Stimulated activated CD4-positive, alpha-beta T cell treated with anti-CD3 and anti-CD28 coated beads, TNF-alpha, amount 100 ng/mL, for 24 hours (primary cell): ENCODE measurements at regions not wholly inside any gene's neighbourhood (a gene's known extent, or its start where the extent isn't known, plus 50 kb on each side); places are given as distances from the start of the nearest gene placed in this dataset.
"Not testable (repeated sequence)": the region's sequence is repeated elsewhere in the genome, so short reads cannot be mapped to it uniquely, and the experiment has no call there.

Source experiments
- DNase-seq, 3 experiments: peaks; one replicate each; pipeline ENCODE4 v3.0.0-alpha.2; 2020; ENCODE audit warnings: low read depth in 3 of 3

DNA sequence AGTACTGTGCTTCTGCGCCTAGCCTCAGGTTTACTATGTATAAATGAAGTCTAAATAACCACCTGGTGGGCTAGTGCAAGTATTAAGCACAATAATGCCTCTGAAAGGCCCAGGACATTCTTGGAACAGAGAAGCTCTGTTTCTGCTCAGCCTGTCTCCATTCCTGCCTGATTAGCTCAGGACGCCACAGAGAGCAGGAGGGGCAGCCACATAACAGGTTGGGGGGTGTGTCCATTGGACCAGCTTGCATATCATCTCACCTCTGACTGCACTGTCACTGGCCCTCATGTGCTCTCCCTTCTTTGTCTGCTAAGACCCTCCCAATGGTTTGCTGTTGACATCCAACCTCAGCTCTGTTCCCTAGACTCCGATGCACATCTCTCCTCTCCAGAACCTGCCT lies 52.8 kb upstream of the IKZF1 start:
- no peak for DNase-seq

DNA sequence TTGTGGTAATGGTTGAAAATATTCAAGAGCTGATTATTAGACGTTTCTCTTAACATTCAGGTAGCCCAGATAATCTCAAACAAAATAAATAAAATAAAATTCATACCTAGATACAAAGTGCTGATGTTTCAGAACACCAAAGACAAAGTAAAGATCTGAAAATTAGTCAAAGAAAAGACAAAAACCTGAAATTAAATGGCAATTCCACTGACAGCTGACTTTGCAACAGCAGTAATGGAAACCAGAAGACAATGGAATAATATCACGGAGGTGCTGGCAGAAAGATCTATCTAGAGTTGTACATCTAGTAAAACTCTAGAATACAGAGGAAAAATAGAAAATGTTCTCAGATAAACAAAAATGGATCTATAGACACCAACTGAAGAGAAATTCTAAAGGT lies 58.0 kb upstream of the IKZF1 start:
- no peak for DNase-seq

DNA sequence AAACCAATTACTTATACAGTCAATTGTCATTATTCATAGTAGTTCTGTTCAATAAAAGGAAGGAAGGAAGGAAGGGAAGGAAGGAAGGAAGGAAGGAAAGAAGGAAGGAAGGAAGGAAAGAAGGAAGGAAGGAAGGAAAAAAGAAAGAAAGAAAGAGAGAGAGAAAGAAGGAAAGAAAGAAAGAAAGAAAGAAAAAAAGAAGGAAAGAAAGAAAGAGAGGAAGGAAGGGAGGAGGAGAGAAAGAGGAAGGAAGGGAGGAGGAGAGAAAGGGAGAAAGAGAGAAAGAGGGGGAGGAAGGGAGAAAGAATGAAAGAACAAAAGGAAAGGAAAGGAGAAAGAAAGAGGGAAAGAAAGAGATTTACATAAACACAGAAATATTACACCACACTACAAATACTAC lies 62.4 kb upstream of the IKZF1 start:
- not testable (repeated sequence) for DNase-seq

DNA sequence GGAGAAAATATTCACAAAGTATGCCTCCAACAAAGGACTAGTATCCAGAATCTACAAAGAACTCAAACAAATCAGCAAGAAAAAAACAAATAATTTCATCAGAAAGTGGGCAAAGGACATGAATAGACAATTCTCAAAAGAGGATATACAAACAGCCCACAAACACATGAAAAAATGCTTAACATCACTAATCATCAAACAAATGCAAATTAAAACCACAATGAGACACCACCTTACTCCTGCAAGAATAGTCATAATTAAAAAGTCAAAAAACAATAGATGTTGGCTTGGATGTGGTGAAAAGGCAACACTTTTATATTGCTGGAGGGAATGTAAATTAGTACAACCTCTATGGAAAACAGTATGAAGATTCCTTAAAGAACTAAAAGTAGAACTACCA lies 63.8 kb upstream of the IKZF1 start:
- DNase-seq: not testable (repeated sequence)

DNA sequence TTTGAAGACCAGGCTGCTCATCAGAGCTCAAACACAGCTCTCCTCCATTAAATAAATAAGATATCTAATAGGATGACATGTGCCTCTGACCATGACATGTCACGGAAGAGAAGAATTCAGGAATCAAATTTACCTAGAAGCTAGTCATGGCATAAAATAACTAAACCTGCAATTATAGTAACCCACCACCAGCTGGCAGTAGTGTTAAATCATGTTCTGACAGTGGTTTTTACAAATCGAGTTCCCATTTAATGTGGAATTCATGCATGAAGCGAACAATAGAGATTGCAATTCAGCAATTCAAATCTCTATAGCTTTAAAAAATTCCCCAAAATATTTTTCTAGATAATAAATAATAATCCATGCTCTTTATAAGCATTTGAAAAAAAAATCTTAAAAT lies 74.6 kb upstream of the IKZF1 start:
- DNase-seq: no peak

DNA sequence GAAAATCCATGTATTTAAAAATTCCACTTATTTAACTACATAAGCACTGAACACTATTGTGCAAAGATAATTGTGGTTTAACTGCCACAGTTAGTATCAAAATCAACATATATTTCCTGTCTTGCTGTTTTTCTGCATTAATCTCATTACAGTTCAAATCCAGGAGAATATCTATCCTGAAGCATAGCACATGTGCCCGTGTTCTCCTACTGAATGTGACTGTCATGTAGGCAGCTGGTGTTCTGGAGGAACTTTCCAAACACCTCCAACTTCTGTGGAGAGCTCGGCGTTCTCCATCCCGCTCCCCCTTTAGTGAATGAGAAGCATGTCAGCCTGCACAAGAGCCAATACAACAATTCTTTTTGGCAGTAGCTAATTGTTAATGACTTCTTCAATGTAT lies 76.4 kb upstream of the IKZF1 start:
- no peak for DNase-seq

DNA sequence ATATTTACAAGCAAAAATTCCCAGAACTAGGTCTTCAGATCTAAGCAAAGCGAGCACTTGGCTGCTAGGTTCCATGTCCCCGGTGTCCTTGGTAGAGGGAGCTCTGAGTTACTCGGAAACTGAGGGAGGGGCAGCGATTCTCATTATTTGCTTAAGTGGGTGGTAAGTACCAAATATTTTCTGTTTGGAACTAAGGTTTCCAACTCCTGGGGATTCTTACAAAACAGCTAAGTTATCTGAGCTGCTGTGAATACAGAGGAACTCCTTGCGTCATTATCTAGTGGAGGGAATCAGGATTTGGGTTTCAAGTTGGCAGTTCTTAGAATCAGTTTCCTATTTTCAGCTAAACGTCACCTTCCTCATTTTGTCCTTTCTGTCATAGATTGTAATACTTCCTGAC lies 76.8 kb upstream of the IKZF1 start:
- no peak for DNase-seq

DNA sequence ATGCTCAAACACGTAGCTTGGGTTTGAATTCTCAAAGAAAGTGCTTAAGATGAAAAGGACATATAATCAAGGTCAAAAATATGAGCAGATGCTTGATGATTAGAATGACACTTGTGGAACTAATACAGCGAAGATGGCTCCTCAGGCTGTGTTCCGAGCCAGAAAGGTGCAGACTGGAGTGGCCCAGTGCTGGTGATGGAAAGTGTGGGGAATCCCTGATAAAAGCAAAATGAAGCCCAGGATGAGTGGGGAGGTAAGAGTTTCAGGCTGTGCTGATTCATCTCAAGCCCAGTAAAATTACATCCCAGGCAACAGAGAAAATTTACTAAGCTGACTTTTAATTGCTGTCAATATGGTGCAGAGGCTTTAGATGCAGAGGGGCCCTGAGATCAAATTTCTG lies 77.8 kb upstream of the IKZF1 start:
- DNase-seq: peak in 1 of 3 experiments; percentile 39

DNA sequence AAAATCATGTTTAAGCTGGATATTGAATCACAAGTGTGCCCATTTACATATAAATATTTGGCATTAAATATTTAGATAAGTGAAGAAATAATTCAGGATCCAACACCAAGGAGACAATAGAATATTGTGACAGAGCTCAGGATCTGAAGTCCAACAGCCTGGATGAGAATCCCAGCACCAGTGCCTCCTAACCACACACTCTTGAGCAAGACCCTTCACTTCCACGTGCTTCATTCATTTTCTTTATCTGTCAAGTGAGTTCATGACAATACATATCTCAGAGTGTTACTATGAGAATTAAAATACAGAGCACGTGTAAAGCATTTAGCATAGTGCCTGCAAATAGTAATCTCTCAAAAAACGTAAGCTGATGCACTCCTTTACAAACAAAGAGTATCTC lies 78.4 kb upstream of the IKZF1 start:
- DNase-seq: no peak

DNA sequence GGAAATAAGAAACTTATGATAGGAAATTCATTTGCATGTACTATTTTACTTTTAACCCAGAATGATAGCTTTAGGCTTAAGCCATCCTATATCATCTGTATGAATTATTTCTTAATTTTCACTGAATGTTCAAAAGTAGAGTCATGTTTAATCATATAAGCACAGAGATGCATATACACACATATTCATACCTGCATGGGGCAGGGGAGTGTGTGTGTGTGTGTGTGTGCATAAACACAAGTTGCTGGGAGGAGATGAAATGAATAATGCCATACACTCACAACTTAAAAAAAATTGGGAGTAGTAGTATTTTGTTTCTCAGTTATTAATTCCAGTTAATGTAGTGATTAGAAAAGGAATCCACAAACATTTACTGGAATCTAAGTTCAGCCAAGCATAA lies 83.1 kb upstream of the IKZF1 start:
- no peak for DNase-seq

DNA sequence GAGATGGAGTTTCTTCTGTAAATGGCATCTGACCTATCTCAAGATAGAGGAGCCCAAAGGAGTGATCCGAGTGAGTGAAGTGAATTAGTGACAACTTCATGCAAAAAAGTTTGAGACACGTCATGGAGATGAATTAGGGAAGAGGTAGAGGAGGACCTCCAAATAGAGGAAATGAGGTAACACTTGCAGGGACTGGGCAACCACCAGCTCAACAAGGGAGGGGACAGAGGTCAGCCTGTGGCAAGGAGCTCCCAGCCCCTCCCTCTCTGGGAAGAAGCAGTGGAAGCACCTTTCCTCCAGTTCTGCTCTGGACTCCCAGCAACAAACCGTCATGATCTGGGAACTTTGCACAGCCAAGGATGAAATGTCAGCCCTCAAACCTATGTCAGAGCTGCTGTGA lies 83.5 kb upstream of the IKZF1 start:
- no peak for DNase-seq

DNA sequence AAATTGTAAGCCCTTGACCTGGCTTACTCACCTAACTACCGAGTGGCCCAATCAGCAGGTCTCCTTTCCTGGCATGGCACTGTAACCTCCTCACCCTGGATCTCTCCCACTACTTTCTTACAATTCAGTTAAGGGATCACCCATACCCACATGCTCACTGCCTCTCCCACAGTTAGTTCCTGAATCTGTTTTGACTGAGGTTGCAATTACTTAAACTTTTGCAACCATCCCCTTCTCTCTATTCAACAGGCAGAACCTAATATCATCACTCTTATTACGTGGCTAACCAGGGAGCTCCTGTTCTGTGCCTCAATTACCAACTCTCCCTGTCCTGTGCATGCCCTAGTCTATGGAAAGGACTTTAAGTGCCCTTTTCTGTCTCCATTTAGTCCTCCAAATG lies 84.2 kb upstream of the IKZF1 start:
- DNase-seq: no peak

DNA sequence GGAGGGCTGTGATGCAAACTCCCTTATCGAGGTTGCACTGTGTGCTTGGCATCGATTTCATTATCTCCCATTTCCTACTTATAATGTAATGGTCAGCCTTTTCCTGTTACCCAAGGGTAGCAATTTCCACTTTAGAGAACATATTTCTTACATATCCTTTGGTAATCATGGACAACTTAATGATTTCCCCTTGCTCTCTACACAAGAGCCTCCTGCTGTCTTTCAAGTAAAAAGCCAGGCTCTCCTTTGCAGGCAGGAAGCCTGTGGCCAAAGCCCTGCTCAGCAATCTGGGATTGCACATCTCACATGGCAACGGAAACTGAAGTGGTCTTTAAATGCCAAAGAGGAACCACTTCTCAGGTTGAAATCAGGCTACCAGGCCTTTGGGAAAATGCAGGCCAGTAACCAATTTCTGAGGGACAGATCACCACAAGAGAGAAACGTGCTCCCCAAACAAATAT lies 86.7 kb upstream of the IKZF1 start:
- no peak for DNase-seq

DNA sequence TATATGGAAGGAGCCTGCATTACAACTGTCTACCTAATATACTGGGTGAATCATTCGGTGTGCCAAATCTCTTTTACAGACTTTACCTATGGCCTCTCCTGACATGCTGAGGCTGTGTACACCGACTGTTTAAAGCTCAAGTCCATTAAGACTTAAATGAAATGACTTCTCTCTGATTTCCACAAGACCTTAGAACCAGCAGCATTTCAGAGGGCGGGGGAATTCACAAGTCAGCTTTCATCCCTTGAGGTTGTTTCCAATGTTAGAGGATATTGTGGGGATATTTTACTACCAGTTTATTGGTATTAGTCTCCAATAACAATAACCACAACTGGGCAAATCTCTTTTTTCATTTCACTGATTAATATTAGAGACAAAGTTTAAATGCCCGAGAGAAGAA lies 87.1 kb upstream of the IKZF1 start:
- DNase-seq: no peak

DNA sequence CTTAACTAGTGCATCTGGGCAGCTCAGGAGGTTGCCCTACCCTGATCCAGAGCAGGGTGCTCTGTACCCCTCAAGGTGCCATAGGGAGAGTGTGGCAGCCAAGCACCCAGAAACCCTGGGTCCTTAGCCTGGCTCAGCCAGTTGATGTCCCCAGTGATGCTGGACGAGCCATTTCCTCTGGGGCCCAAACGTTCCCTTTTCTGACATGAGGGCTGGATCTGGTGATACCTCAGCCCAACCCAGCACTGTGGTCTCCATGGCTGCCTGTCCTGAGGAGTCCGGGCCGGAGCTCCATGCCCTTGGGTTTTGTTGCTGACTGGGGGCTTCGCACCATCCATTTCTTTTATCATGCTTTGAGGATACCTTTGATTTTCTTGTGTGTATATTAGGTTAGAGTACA lies 87.9 kb upstream of the IKZF1 start:
- DNase-seq: no peak

DNA sequence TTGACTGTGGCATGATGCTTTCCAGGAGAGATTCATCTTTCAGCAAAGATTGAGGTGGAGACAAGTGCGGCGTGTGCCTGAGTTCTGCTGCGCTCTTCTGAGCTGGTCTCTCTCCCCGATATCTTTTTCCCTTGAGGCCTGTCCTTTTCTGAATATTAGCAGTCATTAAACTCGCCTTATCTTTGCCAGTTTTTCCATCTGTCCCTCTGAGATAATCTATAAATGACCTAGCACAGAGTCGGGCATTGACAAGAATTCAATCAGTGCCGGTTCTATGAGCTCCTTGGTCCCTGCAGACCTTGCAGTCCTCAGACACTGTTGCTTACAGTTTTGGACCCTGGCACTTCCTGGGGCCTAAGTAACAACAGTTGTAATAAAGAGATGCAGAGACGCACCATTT lies 89.7 kb upstream of the IKZF1 start:
- DNase-seq: no peak

DNA sequence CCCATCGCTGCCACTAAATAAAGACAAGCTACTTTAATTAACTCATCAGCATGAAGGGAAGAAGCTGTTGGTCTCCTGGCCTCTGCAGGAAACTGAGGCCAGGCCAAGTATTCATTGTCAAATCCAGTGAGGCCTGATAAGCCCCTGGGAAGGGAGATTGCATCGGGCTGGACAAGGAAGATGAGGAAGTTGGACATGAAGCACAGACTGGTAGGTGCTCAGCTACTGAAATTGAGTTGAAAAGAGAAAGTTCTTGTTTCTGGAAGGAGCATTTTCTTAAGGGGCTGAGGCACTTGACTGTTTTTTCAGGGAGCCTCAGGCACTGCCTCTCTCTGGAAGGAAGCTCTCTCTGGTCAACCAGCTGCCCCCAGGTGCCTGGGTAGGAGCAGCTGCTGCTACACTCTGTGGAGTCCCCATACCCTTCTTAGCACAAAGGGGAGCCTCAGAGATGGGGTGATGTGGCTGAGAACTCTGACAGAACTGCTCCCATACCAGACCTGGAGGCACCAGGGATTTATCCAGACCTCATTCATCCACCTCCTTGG lies 90.3 kb upstream of the IKZF1 start:
- no peak for DNase-seq

DNA sequence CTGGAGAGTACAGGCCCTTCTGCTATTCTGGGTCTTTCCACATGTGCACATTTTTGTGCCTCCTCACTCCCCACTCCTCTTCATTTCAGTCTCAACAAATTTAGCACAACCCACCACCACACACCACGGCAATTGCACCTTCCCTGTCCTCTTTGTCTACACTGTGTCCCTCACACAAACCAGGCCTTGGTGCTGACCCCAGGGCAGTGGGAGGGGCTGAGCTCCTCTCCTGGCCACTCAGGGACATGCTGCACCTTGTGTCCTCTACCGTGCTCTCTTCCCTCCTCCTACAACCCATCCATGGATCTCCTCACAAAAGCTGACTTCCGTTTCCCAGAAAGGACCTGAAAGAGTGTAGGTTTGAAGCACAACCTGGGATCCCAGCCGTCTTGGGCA lies 90.9 kb upstream of the IKZF1 start:
- no peak for DNase-seq

DNA sequence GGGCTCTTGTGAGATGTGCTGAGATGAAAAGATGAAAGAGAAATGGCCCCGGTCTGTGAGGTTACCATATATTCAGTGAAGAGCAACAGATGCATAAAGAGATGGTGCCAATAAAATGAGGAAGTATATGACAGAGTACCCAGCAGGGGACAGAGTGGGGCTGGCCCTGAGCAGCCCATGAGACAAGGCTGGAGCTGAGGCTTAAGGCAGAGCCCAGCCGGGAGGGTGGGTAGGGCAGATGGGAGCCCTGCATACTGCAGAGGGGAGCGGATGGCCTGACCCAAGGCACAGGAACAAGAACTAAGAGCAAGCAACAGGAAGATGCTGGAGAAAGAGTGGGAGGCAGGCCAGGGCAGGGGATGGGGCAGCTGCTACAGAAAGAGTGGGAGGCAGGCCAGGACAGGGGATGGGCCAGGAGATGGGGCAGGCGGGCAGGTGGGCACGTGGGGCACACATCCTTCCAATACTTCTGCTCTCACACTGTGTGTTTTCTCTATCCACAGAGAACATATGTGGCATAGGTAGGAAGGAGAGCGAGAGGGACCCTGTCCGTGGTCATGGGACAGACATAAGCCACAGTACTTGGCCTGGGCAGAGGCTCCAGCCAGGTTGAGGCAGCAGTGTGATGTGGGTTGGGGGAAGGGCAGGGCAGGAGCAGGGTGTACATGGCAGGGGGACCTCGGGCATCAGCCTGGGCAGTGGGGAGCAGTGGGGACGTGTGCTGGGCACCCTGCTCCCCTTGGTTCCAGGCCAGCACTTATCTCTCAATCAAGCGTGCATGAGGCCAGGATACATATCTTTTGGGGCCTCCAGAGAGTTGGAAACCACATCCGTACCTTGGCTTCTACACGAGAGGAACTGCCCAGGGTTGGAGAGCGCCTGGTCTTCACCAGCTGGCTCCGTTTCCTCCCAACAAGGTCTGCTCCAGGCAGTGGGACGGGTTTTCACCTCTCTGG lies 91.6 kb upstream of the IKZF1 start:
- no peak for DNase-seq

DNA sequence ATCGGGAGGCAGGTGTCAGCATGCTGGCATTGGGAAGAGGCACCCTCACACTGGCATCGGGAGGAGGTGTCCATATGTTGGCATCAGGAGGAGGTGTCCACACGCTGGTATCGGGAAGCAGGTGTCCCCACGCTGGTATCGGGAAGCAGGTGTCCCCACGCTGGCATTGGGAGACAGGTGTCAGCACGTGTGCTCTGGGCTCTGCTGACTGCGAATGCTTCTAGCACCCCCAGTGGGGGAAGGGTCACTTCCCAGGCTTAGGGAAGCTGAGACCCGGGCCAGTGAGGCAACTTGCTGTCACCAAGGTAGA lies 92.5 kb upstream of the IKZF1 start:
- DNase-seq: no peak

DNA sequence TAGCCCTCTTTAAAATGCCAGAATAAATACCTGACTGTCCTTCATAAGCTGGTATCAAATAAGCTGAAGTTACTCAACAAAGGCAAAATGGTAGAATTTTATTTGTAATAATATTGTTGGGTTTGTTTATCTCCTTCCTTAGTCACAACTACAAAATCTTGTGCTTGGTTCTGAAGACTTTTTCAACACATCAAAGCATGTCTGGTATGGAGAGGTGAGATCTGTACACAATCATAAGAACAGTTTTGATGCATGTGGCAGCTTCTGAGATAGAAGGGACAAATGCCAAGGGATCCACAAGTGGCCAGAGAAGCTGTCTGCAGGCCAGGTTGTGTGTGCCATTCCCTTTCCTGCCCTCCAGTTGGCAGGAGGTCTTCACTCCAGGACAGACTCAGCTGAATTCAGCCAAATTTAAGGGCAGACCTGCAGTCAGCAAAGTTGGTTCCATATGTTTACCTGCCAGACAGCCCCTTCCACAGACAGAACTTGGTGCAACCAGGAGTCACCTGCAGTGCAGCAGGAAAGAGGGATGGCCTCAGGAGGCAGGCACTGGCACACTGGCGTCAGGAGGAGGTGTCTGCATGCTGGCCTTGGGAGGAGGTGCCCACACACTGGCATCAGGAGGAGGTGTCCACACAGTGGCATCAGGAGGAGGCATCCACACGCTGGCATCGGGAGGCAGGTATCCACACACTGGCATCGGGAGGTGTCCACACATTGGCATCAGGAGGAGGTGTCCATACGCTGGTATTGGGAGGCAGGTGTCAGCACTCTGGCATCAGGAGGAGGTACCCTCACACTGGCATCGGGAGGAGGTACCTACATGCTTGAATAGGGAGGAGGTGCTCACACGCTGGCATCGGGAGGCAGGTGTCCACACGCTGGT lies 93.1 kb upstream of the IKZF1 start:
- no peak for DNase-seq

DNA sequence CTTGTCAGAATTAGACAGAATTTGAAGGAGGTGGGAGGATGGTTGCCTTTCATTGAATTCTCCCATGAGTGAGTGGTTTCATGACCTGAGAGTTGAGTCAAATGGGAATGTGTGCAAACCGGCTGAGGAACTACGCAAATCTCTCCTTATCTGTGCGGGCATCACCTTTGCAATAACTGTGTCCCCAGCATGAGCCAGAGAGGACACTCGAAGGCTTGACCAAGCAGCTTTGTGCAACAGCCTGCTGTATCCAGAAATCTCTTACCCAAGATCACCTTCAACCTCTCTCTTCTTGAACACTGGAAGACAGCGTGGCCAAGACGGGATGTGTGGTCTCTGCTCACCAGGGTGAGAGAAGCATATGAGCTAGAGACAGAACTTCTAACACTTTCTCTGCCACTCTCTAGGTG lies 93.8 kb upstream of the IKZF1 start:
- DNase-seq: no peak
